Endothelial cell of umbilical vein (primary cell): ENCODE measurements at regions not wholly inside any gene's neighbourhood (a gene's known extent, or its start where the extent isn't known, plus 50 kb on each side); places are given as distances from the start of the nearest gene placed in this dataset.
A peak's percentile ranks its signal among the peaks of the same experiment; 100 is the strongest.

Experiments
- BruUV-seq: library from RNA; stranded (reverse); fragments of 400-500 nt; replicated peaks from 2 replicates; lab custom pipeline; 2021; lab: Mats Ljungman, UMichigan
- CTCF ChIA-PET: fragments of 300-600, 350-600 bp; sonication (Branson Sonifier 250); formaldehyde crosslinking; loops from one replicate; lab custom pipeline; 2021; ENCODE audit warnings: antibody characterized with exemption, inconsistent platforms; lab: Charles Lee
- POLR2A ChIA-PET: fragments of 300-600, 350-600 bp; sonication (Branson Sonifier 250); formaldehyde crosslinking; loops from one replicate; lab custom pipeline; 2021; ENCODE audit warnings: antibody characterized with exemption, inconsistent platforms; lab: Charles Lee
- DNase-seq: peaks from one replicate; pipeline ENCODE4 v3.0.0-alpha.2; 2011; ENCODE audit warnings: low read depth, low spot score
- FAIRE-seq: peaks from 2 replicates; lab custom pipeline; 2011; peaks lifted over from hg19 to GRCh38; lab: Jason Lieb, UNC
- H2AFZ ChIP-seq: 2 replicates; pipeline ENCODE4 v1.6.0; 2012; ENCODE audit warnings: low read depth, low read length, control low read depth, inconsistent platforms
- H3K27ac ChIP-seq: 2 replicates; pipeline ENCODE4 v1.5.1; 2011; ENCODE audit warnings: low read depth, mild to moderate bottlenecking, control low read depth, low read length, moderate library complexity; ENCODE audit not compliant: insufficient read depth
- H3K27me3 ChIP-seq, 2 experiments: 2 replicates each; pipeline versions ENCODE4 v1.6.0 to v1.6.1; 2011; ENCODE audit warnings: low read length in 2 of 2, mixed read lengths in 1 of 2; ENCODE audit not compliant: control insufficient read depth in 2 of 2, insufficient read depth in 2 of 2
- H3K36me3 ChIP-seq, 2 experiments: 2 replicates in 1 of 2; 3 replicates in 1 of 2; pipeline ENCODE4 v1.5.1; 2011; ENCODE audit warnings: low read length in 2 of 2, mild to moderate bottlenecking in 1 of 2, moderate library complexity in 1 of 2; ENCODE audit not compliant: control insufficient read depth in 2 of 2, insufficient read depth in 2 of 2; ENCODE audit errors: extremely low read depth in 1 of 2
- H3K4me1 ChIP-seq: 3 replicates; pipeline ENCODE4 v1.5.1; 2011; ENCODE audit warnings: mild to moderate bottlenecking, low read length; ENCODE audit not compliant: control insufficient read depth, insufficient read depth; ENCODE audit errors: extremely low read depth
- H3K4me2 ChIP-seq: 2 replicates; pipeline ENCODE4 v1.6.1; 2011; ENCODE audit warnings: low read length, control low read depth, mixed read lengths; ENCODE audit not compliant: insufficient read depth
- H3K4me3 ChIP-seq, 3 experiments: fragments of 200-600 bp in 1 of 3; sonication (generic), shearing (Covaris generic) in 1 of 3; replicated peaks in 1 of 3; 2 replicates each; pipeline ENCODE4 v1.5.1; 2011 to 2016; ENCODE audit warnings: control low read depth in 3 of 3, low read length in 3 of 3, mild to moderate bottlenecking in 2 of 3, inconsistent platforms in 1 of 3, low read depth in 1 of 3, moderate library complexity in 1 of 3; ENCODE audit not compliant: insufficient read depth in 1 of 3
- H3K79me2 ChIP-seq: 2 replicates; pipeline ENCODE4 v1.6.0; 2012; ENCODE audit warnings: low read length, inconsistent platforms; ENCODE audit not compliant: control insufficient read depth, insufficient read depth
- H3K9ac ChIP-seq: replicated peaks from 2 replicates; pipeline ENCODE3; 2011; ENCODE audit warnings: low read length, control low read depth; ENCODE audit not compliant: insufficient read depth; ENCODE audit errors: extremely low read depth
- H3K9me1 ChIP-seq: replicated peaks from 3 replicates; pipeline ENCODE4 v1.6.0; 2011; ENCODE audit warnings: mild to moderate bottlenecking, low read length; ENCODE audit not compliant: control insufficient read depth, insufficient read depth; ENCODE audit errors: extremely low read depth
- H3K9me3 ChIP-seq: replicated peaks from 2 replicates; pipeline ENCODE4 v1.5.1; 2012; ENCODE audit warnings: low read length, inconsistent platforms; ENCODE audit not compliant: control insufficient read depth, insufficient read depth
- H4K20me1 ChIP-seq: replicated peaks from 2 replicates; pipeline ENCODE3; 2011; ENCODE audit warnings: mild to moderate bottlenecking, low read length; ENCODE audit not compliant: control insufficient read depth, insufficient read depth; ENCODE audit errors: extremely low read depth
- EZH2 ChIP-seq: IDR thresholded peaks from 2 replicates; pipeline ENCODE4 v1.6.1; 2012; ENCODE audit warnings: borderline replicate concordance, low read depth, mild to moderate bottlenecking, moderate library complexity, low read length, inconsistent platforms; ENCODE audit not compliant: severe bottlenecking
- FOS ChIP-seq: IDR thresholded peaks from 2 replicates; pipeline ENCODE4 v1.6.1; 2011; ENCODE audit warnings: mild to moderate bottlenecking, low read length, moderate library complexity, borderline replicate concordance; ENCODE audit not compliant: insufficient read depth
- GATA2 ChIP-seq: IDR thresholded peaks from 2 replicates; pipeline ENCODE4 v1.7.0; 2011; ENCODE audit warnings: low read depth, mild to moderate bottlenecking, moderate library complexity, mixed read lengths, low read length; ENCODE audit not compliant: insufficient read length, insufficient read depth
- JUN ChIP-seq: IDR thresholded peaks from 2 replicates; pipeline ENCODE4 v1.6.1; 2011; ENCODE audit warnings: borderline replicate concordance, low read depth; ENCODE audit not compliant: insufficient read length, insufficient read depth
- MAX ChIP-seq: IDR thresholded peaks from 2 replicates; pipeline ENCODE4 v1.6.1; 2011; ENCODE audit not compliant: insufficient read depth, insufficient read length
- MYC ChIP-seq: IDR thresholded peaks from one replicate; pipeline ENCODE4 v1.6.1; 2011; ENCODE audit warnings: mild to moderate bottlenecking, low read depth, low read length
- POLR2A ChIP-seq: IDR thresholded peaks from 2 replicates; pipeline ENCODE4 v1.6.1; 2012; ENCODE audit warnings: low read depth, mild to moderate bottlenecking, control low read depth, low read length
- POLR2AphosphoS5 ChIP-seq: IDR thresholded peaks from 2 replicates; pipeline ENCODE4 v1.6.1; 2012; ENCODE audit warnings: low read depth, mild to moderate bottlenecking, control low read depth, low read length, moderate library complexity; ENCODE audit not compliant: insufficient read depth
- dilution Hi-C: fragments of 300-500 bp; cut with MboI; formaldehyde crosslinking; loops from one replicate; pipeline ENCODE4 v1.15.0; 2019; ENCODE audit warnings: low sequenced_read_pairs; ENCODE audit not compliant: extremely low pct_ligation_motif_present
- intact Hi-C: fragments of 100-400 bp; cut with micrococcal nuclease; formaldehyde crosslinking; loops from one replicate; pipeline ENCODE4 v1.10.0; 2022
- TF ChIP-seq, protein P1 (sequence below), 2 donors: IDR thresholded peaks; 1 replicate in 1 of 2; 2 replicates in 1 of 2; pipeline ENCODE4 v1.5.1; 2011; ENCODE audit warnings: low read length in 2 of 2, mild to moderate bottlenecking in 2 of 2, moderate library complexity in 2 of 2, control low read depth in 1 of 2, inconsistent platforms in 1 of 2, low read depth in 1 of 2; ENCODE audit not compliant: insufficient read depth in 1 of 2; ENCODE audit errors: extremely low read depth in 1 of 2

DNA sequence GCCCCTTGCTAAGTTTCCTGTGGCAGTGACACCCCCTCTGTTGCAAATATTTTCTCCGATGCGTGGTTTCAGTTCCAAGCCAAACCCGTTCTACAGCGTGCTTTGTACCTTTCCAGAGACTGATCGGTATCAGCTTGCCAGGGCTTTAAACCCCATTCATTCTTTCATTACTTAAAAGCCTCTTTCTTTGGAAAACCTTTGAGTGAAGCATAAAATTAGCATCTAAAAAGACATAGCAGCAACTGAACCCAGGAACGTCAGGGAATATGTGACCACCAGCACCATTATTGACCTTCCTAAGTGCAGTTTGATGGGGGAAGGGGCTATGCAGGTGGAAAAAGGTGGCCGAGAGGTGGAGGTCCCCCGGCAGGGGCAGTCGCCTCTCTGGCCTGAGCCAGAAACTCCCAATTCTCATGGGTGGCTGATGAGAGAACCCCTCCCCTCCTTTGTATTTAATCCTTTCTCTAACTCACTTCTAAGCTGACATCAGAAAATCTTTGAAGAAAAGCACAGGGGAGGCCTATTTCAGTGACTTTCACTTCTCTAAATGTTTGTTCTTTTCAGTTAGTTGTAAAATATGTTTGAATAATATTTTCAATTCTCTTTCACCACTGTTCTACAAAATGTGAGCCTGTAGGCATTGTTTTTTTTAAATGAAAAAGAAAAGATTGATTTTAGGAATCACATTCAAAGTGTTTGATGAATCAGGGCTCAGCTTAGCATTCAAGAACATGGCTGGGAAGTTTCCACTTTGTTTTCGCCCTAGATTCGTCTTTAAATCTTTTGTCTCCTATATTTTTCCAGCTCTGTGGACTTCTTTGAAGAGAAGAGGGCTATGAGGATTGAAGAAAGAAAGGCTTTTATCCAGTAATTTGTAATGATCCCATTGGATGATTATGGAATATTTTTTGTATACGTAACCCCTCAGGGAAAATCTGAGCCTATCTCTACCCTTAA lies 89.2 kb downstream of the RSPH3 start:
- H3K4me1 ChIP-seq, result no peaks in the 10 kb centered on the region
- FAIRE-seq, result no peak
- dilution Hi-C loops, result no loop called here
- H3K4me3 ChIP-seq, result no peak overlapping the region
- intact Hi-C loops, result no loop called here
- no peak overlapping the region for H3K9ac ChIP-seq
- H3K9me3 ChIP-seq, result no peaks in the 10 kb centered on the region
- H3K9me1 ChIP-seq, result no peaks in the 10 kb centered on the region
- no peak overlapping the region for H3K27ac ChIP-seq
- no TSS peak for BruUV-seq
- no peak for TF ChIP-seq MAX
- no peak for TF ChIP-seq GATA2
- no peak for TF ChIP-seq EZH2
- TF ChIP-seq MYC, result no peak
- no peak for TF ChIP-seq JUN
- TF ChIP-seq FOS, result no peak
- TF ChIP-seq POLR2AphosphoS5, result no peak
- TF ChIP-seq, protein P1, sequence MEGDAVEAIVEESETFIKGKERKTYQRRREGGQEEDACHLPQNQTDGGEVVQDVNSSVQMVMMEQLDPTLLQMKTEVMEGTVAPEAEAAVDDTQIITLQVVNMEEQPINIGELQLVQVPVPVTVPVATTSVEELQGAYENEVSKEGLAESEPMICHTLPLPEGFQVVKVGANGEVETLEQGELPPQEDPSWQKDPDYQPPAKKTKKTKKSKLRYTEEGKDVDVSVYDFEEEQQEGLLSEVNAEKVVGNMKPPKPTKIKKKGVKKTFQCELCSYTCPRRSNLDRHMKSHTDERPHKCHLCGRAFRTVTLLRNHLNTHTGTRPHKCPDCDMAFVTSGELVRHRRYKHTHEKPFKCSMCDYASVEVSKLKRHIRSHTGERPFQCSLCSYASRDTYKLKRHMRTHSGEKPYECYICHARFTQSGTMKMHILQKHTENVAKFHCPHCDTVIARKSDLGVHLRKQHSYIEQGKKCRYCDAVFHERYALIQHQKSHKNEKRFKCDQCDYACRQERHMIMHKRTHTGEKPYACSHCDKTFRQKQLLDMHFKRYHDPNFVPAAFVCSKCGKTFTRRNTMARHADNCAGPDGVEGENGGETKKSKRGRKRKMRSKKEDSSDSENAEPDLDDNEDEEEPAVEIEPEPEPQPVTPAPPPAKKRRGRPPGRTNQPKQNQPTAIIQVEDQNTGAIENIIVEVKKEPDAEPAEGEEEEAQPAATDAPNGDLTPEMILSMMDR (IDR thresholded peaks at IDR 0.05; ENCODE audit: extremely low read depth in 1 of 2, insufficient read depth in 1 of 2, low read depth in 1 of 2, low read length in 2 of 2), result no peak
- no peak for TF ChIP-seq POLR2A
- peaks cover 0 to 8% of the 10 kb centered on the region in 2 experiments for H3K27me3 ChIP-seq
- CTCF ChIA-PET, result interaction anchor here (1.2 to 1.3 kb wide), 2 partner anchors 18 to 98 kb away, joined by 3 read pairs; no protein-coding TSS in a partner anchor
- H3K4me2 ChIP-seq, result peak overlapping the region; percentile 41
- POLR2A ChIA-PET, result no interaction called here
- DNase-seq, result no peak
- peak overlapping the region; percentile 32 for H2AFZ ChIP-seq
- H3K36me3 ChIP-seq, result no peaks in the 10 kb centered on the region
- no peaks in the 10 kb centered on the region for H4K20me1 ChIP-seq
- H3K79me2 ChIP-seq, result no peaks in the 10 kb centered on the region
